Stimulated activated CD8-positive, alpha-beta memory T cell treated with anti-CD3 and anti-CD28 coated beads, Interleukin-7, amount 100 ng/mL, for 4 hours (primary cell): ENCODE measurements at regions not wholly inside any gene's neighbourhood (a gene's known extent, or its start where the extent isn't known, plus 50 kb on each side); places are given as distances from the start of the nearest gene placed in this dataset.

Source experiments
- DNase-seq, 2 donors: peaks; one replicate each; pipeline ENCODE4 v3.0.0-alpha.2; 2020; ENCODE audit warnings: low read depth in 2 of 2

DNA sequence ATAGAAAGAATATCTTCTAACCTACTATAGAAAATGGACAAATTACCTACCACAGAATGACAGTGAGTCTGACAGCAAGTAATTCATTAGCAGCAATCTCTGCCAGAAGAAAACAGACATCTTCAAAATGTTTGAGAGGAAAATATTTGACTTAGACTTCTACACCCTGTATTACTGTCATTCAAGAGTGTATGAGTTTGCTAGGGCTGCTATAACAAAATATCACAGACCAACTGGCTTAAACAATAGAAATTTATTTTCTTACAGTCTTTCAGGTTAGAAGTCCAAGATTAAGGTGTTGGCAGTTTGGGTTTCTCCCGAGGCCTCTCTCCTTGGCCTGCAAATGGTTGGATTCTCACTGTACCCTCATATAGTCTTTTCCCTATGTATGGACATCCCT is 52.9 kb upstream of the FGGY start:
- DNase-seq: no peak

- no peak for DNase-seq
Observed at GRCh38 chr1:59244891-59245290, 52.0 kb upstream of the FGGY start.
